ENCODE measurements at regions not wholly inside any gene's neighbourhood (a gene's known extent, or its start where the extent isn't known, plus 50 kb on each side); places are given as distances from the start of the nearest gene placed in this dataset.
A peak's percentile ranks its signal among the peaks of the same experiment; 100 is the strongest.
"Not testable (repeated sequence)": the region's sequence is repeated elsewhere in the genome, so short reads cannot be mapped to it uniquely, and the experiment has no call there.

DNA sequence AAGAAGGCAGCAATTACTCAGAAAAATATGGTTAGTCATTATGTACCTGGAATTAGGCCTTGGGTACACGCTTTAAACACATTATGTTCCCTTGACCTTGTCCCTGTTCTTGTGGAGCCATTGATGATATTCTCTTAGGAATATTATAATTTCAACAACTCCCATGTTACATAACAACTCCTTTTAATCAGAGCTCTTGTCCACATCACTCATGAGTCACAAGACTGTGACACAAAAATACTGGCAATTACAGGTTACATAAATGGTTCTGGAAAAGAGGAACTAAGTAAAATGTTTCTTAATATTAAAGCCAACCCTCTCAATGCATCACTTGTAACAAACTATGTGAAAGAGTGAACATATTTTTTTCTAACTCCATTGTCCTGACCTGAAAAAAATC lies 143.8 kb upstream of the PCLO start:
- FAIRE-seq: no peak

- no peak for FAIRE-seq
Measured at GRCh38 chr7:83305027-83305426, 142.3 kb upstream of the PCLO start.

- FAIRE-seq: no peak
Measured at GRCh38 chr7:83301416-83301815, 138.7 kb upstream of the PCLO start.

DNA sequence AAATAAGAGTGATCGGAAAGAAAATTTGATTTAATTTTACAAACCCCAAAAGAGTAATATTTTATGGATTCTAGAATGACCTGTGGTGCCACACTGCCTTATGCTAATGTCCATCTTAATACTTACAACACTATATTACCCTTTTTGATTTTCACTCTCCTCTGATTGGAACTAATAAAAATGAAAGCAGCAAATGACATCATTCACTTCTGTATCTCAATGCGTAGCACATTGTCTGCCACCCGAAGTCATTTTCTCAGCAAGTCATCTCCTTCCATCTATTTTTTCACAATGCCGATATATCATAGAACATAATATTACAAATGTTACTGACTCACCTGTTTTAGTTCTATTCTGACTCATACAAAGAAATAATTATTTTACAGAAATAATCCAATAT lies 127.5 kb upstream of the PCLO start:
- no peak for FAIRE-seq

DNA sequence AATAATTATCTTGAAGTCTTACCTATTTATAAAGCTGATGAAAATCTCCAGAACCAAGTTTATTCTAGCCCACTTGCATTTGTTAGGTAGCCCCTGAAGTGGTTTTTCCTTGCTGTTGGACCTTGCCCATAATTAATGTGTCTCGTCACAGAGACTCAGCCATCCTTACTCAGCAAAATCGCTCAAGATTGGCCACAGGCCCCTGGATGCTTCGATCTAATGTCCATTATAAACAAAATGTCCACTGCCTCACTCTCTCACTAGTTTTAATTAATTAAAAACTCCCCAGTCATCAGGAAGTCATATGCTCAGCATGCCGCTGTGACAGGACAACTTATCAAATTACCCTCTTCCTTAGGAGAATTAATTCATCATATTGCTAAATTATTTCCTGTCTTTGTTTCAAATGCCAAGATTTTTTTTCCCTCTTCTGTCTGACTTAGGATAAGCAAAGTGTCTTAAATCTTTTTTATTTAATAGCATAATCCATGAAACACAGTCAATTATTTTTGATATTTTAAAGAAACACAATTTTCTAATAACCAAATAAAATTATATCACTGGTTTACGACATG lies 126.8 kb upstream of the PCLO start:
- no peak for FAIRE-seq

DNA sequence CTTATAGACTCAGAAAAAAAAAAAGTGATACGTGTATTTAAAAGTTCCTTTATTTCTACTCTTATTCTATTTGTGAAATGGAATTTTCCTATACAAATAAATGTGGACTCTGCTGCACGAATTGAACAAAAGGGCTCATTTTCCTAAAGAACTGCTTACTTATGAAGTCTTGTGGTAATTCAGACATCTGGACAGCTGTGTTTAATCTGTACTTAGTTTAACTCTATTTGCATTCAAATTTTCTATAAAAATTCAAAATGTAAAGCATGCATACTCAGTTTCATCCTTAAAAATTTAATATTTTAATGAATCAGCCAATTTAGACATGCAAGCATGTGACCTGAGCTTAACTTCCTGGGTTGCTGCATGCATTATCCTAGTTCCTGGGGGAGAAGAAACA lies 118.0 kb upstream of the PCLO start:
- no peak for FAIRE-seq

DNA sequence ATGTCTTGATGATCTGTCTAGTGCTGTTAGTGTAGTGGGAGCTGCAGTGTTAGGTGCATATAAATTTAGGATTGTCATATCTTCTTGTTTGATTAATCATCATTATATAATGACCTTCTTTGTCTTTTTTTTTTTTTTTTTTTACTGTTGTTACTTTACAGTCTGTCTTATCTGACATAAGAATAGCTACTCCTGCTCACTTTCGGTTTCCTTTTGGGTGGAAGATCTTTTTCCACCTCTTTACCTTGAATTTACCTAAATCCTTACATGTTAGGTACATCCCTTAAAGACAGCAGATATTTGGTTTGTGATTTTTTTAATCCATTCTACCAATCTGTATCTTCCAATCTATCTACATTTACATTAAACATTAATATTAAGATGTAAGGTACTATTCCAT lies 113.6 kb upstream of the PCLO start:
- no peak for FAIRE-seq

- FAIRE-seq: peak; percentile 55
Measured at GRCh38 chr7:83273699-83274098, 111.0 kb upstream of the PCLO start.

- FAIRE-seq: peak; percentile 92
Measured at GRCh38 chr7:83271212-83272099, 108.8 kb upstream of the PCLO start.

- no peak for FAIRE-seq
Measured at GRCh38 chr7:83270407-83270806, 107.7 kb upstream of the PCLO start.

DNA sequence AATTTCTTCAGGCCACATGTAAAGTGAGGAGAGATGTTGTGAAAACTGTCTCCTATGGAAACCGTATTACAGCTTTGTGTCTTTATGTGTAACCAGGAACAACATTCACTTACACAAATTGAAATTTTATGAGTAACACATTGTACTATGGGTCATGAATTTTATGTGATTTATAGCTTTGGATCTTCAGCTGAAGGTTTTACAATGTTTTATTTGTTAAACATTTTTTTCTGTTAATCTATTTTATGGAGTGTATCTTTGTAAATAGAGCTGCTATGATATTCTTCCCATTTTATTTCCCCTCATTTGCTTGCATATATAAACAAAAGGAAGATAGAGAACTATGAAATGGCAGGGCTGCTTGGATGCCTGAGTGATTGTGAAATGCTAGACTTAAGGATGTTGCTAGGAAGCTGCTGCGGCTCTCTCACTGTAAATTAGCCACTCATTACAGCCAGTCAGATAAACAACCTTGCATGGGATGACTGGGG lies 104.5 kb upstream of the PCLO start:
- no peak for FAIRE-seq

- not testable (repeated sequence) for FAIRE-seq
Measured at GRCh38 chr7:83263442-83264034, 100.9 kb upstream of the PCLO start.

- FAIRE-seq: no peak
Measured at GRCh38 chr7:83259064-83259463, 96.4 kb upstream of the PCLO start.

DNA sequence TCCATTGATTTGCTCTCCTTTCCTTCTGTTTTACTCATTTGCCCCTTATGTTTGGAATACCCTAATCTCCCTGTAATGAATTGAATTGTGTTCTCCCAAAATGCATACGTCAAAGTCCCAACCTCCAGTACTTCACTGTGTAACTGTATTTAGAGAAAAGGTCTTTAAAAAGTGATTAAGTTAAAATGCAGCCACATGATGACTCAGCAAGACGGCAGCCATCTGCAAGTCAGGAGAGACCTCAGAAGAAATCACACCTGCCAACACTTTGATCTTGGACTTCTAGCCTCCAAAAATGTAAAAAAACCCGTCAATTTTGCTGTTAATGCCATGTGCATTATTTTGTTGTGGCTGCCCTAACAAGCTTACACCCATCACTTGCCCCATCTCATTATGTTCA lies 85.3 kb upstream of the PCLO start:
- no peak for FAIRE-seq

DNA sequence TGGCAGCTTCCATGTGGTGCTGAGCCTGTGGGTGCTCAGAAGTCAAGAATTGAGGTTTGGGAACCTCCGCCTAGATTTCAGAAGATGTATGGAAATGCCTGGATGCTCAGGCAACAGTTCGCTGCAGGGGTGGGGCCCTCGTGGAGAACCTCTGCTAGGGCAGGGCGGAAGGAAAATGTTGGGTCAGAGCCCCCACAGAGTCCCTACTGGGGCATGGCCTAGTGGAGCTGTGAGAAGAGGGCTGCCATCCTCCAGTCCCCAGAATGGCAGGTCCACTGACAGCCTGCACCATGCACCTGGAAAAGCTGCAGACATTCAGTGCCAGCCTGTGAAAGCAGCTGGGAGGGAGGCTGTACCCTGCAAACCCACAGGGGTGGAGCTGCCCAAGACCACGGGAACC lies 56.5 kb upstream of the PCLO start:
- not testable (repeated sequence) for FAIRE-seq

DNA sequence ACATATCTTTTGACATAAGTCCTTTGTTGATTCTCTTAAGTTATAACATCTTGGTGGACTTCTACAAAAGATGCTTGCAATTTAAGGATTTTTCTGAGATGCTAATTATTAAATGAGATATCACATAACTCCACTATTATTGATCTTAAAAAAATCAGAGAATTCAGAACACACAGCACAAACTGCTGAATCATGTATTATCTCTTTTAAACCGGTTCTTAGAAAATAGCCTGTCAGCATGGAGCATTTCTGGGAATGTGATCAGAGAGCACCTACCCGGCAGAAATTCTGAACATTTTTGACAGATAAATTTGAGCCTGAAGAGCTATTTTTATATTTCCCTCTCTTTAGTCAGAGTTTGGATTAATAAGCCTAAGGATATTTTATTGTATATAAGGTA lies 50.2 kb upstream of the PCLO start:
- no peak for FAIRE-seq

Data from TTC549 (cell line).